Fibroblast of skin of left biceps (primary cell): ENCODE measurements at regions not wholly inside any gene's neighbourhood (a gene's known extent, or its start where the extent isn't known, plus 50 kb on each side); places are given as distances from the start of the nearest gene placed in this dataset.
A peak's percentile ranks its signal among the peaks of the same experiment; 100 is the strongest.

Experiments used
- DNase-seq, 2 experiments: peaks; one replicate each; pipeline ENCODE4 v3.0.0-alpha.2; 2013; ENCODE audit warnings: low read depth in 2 of 2

- no peak for DNase-seq
Measured at GRCh38 chr6:133184798-133185372, 56.3 kb upstream of the EYA4 start.

- DNase-seq, result no peak
Measured at GRCh38 chr6:133185731-133186130, 55.4 kb upstream of the EYA4 start.

GRCh38 chr6:133187114-133187513 is 54.0 kb upstream of the EYA4 start:
- DNase-seq, result no peak

GRCh38 chr6:133187657-133188453 is 53.3 kb upstream of the EYA4 start:
- DNase-seq, result peak; percentile 44 to 62

GRCh38 chr6:133190912-133191311 is 50.2 kb upstream of the EYA4 start:
- no peak for DNase-seq

GRCh38 chr6:133191323-133191722 is 49.8 kb upstream of the EYA4 start:
- no peak for DNase-seq
